ENCODE measurements at regions not wholly inside any gene's neighbourhood (a gene's known extent, or its start where the extent isn't known, plus 50 kb on each side); places are given as distances from the start of the nearest gene placed in this dataset.
A peak's percentile ranks its signal among the peaks of the same experiment; 100 is the strongest.
"Not testable (repeated sequence)": the region's sequence is repeated elsewhere in the genome, so short reads cannot be mapped to it uniquely, and the experiment has no call there.

GRCh38 chr4:138414202-138414601 is 172.1 kb upstream of the SLC7A11 start:
- DNase-seq: no peak

- no peak for DNase-seq
These were observed 171.1 kb upstream of the SLC7A11 start for GRCh38 chr4:138413273-138413672.

GRCh38 chr4:138412847-138413246 is 170.7 kb upstream of the SLC7A11 start:
- DNase-seq: no peak

- no peak for DNase-seq
These were observed 168.1 kb upstream of the SLC7A11 start for GRCh38 chr4:138410266-138410665.

GRCh38 chr4:138409670-138410069 is 167.5 kb upstream of the SLC7A11 start:
- DNase-seq: no peak

GRCh38 chr4:138408758-138409157 is 166.6 kb upstream of the SLC7A11 start:
- no peak for DNase-seq

GRCh38 chr4:138407329-138407728 is 165.2 kb upstream of the SLC7A11 start:
- DNase-seq: no peak

GRCh38 chr4:138406876-138407275 is 164.7 kb upstream of the SLC7A11 start:
- DNase-seq: no peak

- DNase-seq: no peak
These were observed 163.9 kb upstream of the SLC7A11 start for GRCh38 chr4:138405934-138406567.

GRCh38 chr4:138405466-138405891 is 163.3 kb upstream of the SLC7A11 start:
- DNase-seq: no peak

GRCh38 chr4:138404801-138405200 is 162.7 kb upstream of the SLC7A11 start:
- DNase-seq: no peak

- DNase-seq: no peak
These were observed 162.1 kb upstream of the SLC7A11 start for GRCh38 chr4:138404251-138404650.

- no peak for DNase-seq
These were observed 159.2 kb upstream of the SLC7A11 start for GRCh38 chr4:138401334-138401733.

- DNase-seq: peak in 1 of 2 experiments; percentile 5
These were observed 158.4 kb upstream of the SLC7A11 start for GRCh38 chr4:138400543-138400942.

GRCh38 chr4:138400066-138400465 is 157.9 kb upstream of the SLC7A11 start:
- DNase-seq: no peak

- DNase-seq: no peak
These were observed 156.9 kb upstream of the SLC7A11 start for GRCh38 chr4:138399081-138399480.

GRCh38 chr4:138398322-138398721 is 156.2 kb upstream of the SLC7A11 start:
- DNase-seq: peak; percentile 32 to 65

- DNase-seq: peak in 1 of 2 experiments; percentile 45
These were observed 151.9 kb upstream of the SLC7A11 start for GRCh38 chr4:138393886-138394610.

GRCh38 chr4:138392751-138393308 is 150.7 kb upstream of the SLC7A11 start:
- DNase-seq: no peak

- no peak for DNase-seq
These were observed 148.0 kb upstream of the SLC7A11 start for GRCh38 chr4:138389976-138390685.

GRCh38 chr4:138374947-138375346 is 132.8 kb upstream of the SLC7A11 start:
- DNase-seq: no peak

GRCh38 chr4:138367942-138368341 is 125.8 kb upstream of the SLC7A11 start:
- DNase-seq: no peak

GRCh38 chr4:138352446-138352845 is 110.3 kb upstream of the SLC7A11 start:
- DNase-seq: not testable (repeated sequence)

GRCh38 chr4:138348055-138348454 is 105.9 kb upstream of the SLC7A11 start:
- no peak for DNase-seq
